CD4-positive, alpha-beta T cell treated with Interleukin-4 for 4 hours (primary cell): ENCODE measurements at regions not wholly inside any gene's neighbourhood (a gene's known extent, or its start where the extent isn't known, plus 50 kb on each side); places are given as distances from the start of the nearest gene placed in this dataset.
"Not testable (repeated sequence)": the region's sequence is repeated elsewhere in the genome, so short reads cannot be mapped to it uniquely, and the experiment has no call there.

Experiments
- DNase-seq: peaks from one replicate; pipeline ENCODE4 v3.0.0-alpha.2; 2020

- DNase-seq = not testable (repeated sequence)
Observed at GRCh38 chr6:140339084-140339483, 964.6 kb upstream of the CITED2 start.

- no peak for DNase-seq
Observed at GRCh38 chr6:140321891-140322290, 947.4 kb upstream of the CITED2 start.

- DNase-seq = no peak
Observed at GRCh38 chr6:140320081-140321080, 945.9 kb upstream of the CITED2 start.

- DNase-seq = no peak
Observed at GRCh38 chr6:140319209-140319608, 944.8 kb upstream of the CITED2 start.

- no peak for DNase-seq
Observed at GRCh38 chr6:140318408-140318807, 944.0 kb upstream of the CITED2 start.

GRCh38 chr6:140317950-140318349, 943.5 kb upstream of the CITED2 start:
- no peak for DNase-seq

GRCh38 chr6:140316966-140317365, 942.5 kb upstream of the CITED2 start:
- no peak for DNase-seq

GRCh38 chr6:140314682-140315081, 940.2 kb upstream of the CITED2 start:
- DNase-seq = no peak

- DNase-seq = no peak
Observed at GRCh38 chr6:140311146-140311545, 936.7 kb upstream of the CITED2 start.

- no peak for DNase-seq
Observed at GRCh38 chr6:140303218-140303949, 928.9 kb upstream of the CITED2 start.

- DNase-seq = no peak
Observed at GRCh38 chr6:140300331-140300730, 925.9 kb upstream of the CITED2 start.

- DNase-seq = no peak
Observed at GRCh38 chr6:140289186-140289585, 914.7 kb upstream of the CITED2 start.

- DNase-seq = no peak
Observed at GRCh38 chr6:140285998-140286690, 911.7 kb upstream of the CITED2 start.

GRCh38 chr6:140285471-140285870, 911.0 kb upstream of the CITED2 start:
- no peak for DNase-seq

- DNase-seq = no peak
Observed at GRCh38 chr6:140284871-140285270, 910.4 kb upstream of the CITED2 start.

GRCh38 chr6:140283197-140283596, 908.7 kb upstream of the CITED2 start:
- no peak for DNase-seq

GRCh38 chr6:140281767-140282166, 907.3 kb upstream of the CITED2 start:
- DNase-seq = no peak

GRCh38 chr6:140281236-140281635, 906.8 kb upstream of the CITED2 start:
- DNase-seq = no peak

- no peak for DNase-seq
Observed at GRCh38 chr6:140276719-140277118, 902.3 kb upstream of the CITED2 start.

GRCh38 chr6:140276133-140276532, 901.7 kb upstream of the CITED2 start:
- DNase-seq = no peak

- DNase-seq = no peak
Observed at GRCh38 chr6:140275725-140276124, 901.3 kb upstream of the CITED2 start.

GRCh38 chr6:140274548-140274947, 900.1 kb upstream of the CITED2 start:
- DNase-seq = no peak

GRCh38 chr6:140271759-140272377, 897.4 kb upstream of the CITED2 start:
- no peak for DNase-seq
